GM11168 (cell line): ENCODE measurements at regions not wholly inside any gene's neighbourhood (a gene's known extent, or its start where the extent isn't known, plus 50 kb on each side); places are given as distances from the start of the nearest gene placed in this dataset.

Experiments
- in situ Hi-C: fragments of 300-500 bp; cut with MboI; formaldehyde crosslinking; loops from one replicate; pipeline ENCODE4 v1.12.0; 2022; ENCODE audit warnings: low sequenced_read_pairs; ENCODE audit not compliant: unreplicated experiment

DNA sequence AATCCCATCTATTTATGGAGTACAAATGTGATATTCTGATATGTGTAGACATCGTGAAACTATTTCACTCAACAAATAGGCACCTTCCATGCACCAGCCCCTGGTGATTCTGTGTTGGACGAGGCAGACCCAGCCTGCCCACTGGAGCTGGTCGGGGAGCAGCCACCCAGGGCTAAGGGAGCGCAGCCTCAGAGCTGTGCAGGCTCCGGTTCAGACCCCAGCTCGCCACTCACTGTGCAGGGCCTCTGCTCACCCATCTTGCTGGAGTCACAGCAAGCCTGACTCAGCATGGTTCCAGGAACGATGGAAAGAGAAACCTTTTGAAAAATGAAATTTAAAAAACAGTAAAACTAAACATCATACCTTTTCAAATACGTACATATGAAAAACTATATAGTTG, 52.3 kb upstream of the BCL11B start:
- in situ Hi-C loops: no loop called here

DNA sequence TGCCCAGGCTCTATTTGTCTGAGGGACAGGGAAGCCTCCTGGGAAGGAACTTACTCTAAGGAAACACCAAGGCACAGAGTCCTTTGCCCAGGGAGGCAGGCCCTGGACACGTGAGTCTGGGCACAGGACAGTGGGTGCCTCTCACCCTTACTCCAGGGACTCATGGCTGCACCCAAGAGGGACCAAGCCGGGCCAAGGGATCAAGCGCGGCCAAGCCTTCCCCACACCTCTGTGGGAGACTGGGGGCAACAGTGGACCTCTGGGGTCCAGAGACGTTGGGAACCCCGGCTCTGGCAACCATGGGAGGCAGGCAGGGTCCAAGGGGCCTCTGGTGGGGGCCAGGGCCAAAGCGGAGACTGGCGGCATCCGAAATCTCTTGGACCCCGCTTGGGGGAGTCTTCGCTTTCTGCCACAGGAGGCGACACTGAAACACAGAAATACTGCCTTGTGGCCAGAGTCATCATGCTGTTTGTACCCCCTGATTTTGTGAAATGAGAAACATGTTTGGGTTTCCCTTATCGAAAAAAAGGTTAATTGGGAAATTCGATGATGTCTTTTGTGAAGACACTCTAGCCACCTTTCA, 51.7 kb upstream of the BCL11B start:
- in situ Hi-C loops: no loop called here

DNA sequence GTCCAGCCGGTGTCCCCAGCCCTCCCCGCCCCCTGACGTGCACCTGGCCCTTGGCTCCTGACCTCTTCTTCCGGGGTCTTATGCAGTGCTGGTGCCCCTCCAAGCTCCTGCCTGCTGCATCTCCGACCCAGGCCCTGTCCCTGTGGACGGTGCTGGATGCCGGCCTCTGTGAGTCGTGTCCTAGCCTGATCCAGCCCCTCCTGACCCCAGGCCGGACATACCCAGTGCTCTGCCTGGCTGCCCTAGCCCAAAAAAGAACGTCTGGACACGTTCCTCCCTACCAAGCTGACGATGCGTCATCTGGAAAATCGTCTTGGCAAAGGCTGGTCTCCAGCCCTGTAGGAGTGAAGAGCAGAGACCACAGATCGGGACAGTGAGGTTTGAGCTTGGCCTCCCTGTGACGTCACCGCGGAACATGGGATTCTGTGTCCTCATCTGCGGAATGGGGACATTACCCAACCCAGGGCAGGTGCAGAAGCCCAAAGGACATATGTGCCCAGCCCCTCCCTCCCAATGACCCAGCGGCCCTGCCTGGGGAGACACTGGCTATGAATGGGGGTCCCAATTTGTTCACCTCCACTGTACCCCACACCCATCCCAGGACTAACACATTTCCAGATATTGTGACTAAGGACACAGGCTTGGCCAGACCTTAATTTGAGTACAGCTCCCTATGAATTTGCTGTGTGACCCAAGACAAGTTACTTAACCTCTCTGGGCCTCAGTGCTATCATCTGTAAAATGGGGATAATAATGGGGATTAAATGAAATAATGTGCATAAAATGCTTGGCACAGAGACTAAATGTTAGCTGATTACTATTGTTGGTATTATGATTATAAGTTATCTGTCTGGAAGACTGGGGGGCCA, 51.0 kb upstream of the BCL11B start:
- in situ Hi-C loops: no loop called here

DNA sequence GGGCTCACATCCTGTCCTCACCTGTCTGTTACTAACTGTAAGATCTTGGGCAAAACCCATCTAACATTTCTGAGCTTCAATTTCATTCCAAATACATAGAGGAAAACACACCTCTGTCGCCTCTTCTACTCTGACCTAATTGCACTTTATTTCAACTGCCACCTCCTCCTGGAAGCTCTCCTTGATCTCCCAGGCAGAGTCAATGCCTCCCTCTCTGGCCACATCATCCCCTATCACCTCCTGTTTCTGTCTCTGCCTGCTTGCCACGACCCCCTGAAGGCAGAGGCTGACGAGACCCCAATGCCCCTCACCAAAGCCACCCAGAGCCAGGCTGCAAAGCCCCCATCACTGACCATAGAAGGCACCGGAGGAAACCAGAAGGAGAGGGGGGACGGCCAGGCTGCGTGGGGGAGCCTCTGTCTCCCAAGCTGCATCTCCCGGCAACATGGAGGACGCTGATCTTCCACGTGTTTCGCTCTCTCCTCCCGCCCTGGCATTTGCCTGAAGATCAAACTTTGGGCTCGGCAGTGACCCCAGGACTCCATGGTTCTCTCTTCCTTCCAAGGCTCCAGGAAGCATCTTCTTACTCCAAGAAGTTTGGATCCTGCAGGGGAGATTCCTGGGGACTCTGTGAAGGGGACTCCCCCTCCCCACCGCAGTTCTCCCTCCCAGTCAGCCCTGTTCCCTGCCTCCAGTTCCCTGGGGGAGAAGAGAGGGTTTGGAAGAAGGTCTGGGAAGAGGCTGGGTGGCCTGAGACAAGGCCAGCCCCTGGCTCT, 50.1 kb upstream of the BCL11B start:
- in situ Hi-C loops: no loop called here
